SU-DHL-6 (cell line): ENCODE measurements at regions not wholly inside any gene's neighbourhood (a gene's known extent, or its start where the extent isn't known, plus 50 kb on each side); places are given as distances from the start of the nearest gene placed in this dataset.

Experiments used
- EZH2phosphoT487 ChIP-seq: fragments of 200-600 bp; sonication (generic), shearing (Covaris generic); conservative IDR thresholded peaks from 2 replicates; pipeline ENCODE4 v1.6.1; 2018; ENCODE audit warnings: mild to moderate bottlenecking, antibody characterized with exemption, low read length, moderate library complexity, mixed read lengths
- TF ChIP-seq, protein P1 (sequence below): fragments of 200-600 bp; sonication (generic); IDR thresholded peaks from one replicate; pipeline ENCODE4 v1.5.1; 2017; ENCODE audit warnings: antibody characterized with exemption, mild to moderate bottlenecking, low read length, moderate library complexity; ENCODE audit not compliant: insufficient read depth, poor library complexity, severe bottlenecking

- TF ChIP-seq, protein P1, sequence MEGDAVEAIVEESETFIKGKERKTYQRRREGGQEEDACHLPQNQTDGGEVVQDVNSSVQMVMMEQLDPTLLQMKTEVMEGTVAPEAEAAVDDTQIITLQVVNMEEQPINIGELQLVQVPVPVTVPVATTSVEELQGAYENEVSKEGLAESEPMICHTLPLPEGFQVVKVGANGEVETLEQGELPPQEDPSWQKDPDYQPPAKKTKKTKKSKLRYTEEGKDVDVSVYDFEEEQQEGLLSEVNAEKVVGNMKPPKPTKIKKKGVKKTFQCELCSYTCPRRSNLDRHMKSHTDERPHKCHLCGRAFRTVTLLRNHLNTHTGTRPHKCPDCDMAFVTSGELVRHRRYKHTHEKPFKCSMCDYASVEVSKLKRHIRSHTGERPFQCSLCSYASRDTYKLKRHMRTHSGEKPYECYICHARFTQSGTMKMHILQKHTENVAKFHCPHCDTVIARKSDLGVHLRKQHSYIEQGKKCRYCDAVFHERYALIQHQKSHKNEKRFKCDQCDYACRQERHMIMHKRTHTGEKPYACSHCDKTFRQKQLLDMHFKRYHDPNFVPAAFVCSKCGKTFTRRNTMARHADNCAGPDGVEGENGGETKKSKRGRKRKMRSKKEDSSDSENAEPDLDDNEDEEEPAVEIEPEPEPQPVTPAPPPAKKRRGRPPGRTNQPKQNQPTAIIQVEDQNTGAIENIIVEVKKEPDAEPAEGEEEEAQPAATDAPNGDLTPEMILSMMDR: no peak
- no peak for TF ChIP-seq EZH2phosphoT487
Measured at GRCh38 chr11:13116491-13116890, 107.4 kb downstream of the RASSF10 start.
